Activated CD8-positive, alpha-beta memory T cell treated with anti-CD3 and anti-CD28 coated beads, Interleukin-2, amount 50 U/mL, for 24 hours (primary cell): ENCODE measurements at regions not wholly inside any gene's neighbourhood (a gene's known extent, or its start where the extent isn't known, plus 50 kb on each side); places are given as distances from the start of the nearest gene placed in this dataset.
"Not testable (repeated sequence)": the region's sequence is repeated elsewhere in the genome, so short reads cannot be mapped to it uniquely, and the experiment has no call there.

Source experiments
- DNase-seq: peaks from one replicate; pipeline ENCODE4 v3.0.0-alpha.2; 2020; ENCODE audit errors: extremely low read depth

- peak; percentile 10 for DNase-seq
Observed at GRCh38 chr13:24995225-24995804, 100.6 kb upstream of the PABPC3 start.

GRCh38 chr13:24997367-24997967, 98.5 kb upstream of the PABPC3 start:
- no peak for DNase-seq

- DNase-seq, result no peak
Observed at GRCh38 chr13:24998433-24998832, 97.5 kb upstream of the PABPC3 start.

GRCh38 chr13:25001476-25002206, 94.3 kb upstream of the PABPC3 start:
- no peak for DNase-seq

- not testable (repeated sequence) for DNase-seq
Observed at GRCh38 chr13:25002311-25002710, 93.6 kb upstream of the PABPC3 start.

- not testable (repeated sequence) for DNase-seq
Observed at GRCh38 chr13:25004489-25004888, 91.4 kb upstream of the PABPC3 start.

GRCh38 chr13:25005050-25005497, 90.9 kb upstream of the PABPC3 start:
- DNase-seq, result not testable (repeated sequence)

- DNase-seq, result not testable (repeated sequence)
Observed at GRCh38 chr13:25007389-25007788, 88.5 kb upstream of the PABPC3 start.

- DNase-seq, result not testable (repeated sequence)
Observed at GRCh38 chr13:25014398-25014973, 81.5 kb upstream of the PABPC3 start.

GRCh38 chr13:25017176-25017575, 78.8 kb upstream of the PABPC3 start:
- DNase-seq, result not testable (repeated sequence)

GRCh38 chr13:25017808-25018728, 77.9 kb upstream of the PABPC3 start:
- DNase-seq, result not testable (repeated sequence)

- no peak for DNase-seq
Observed at GRCh38 chr13:25018729-25019115, 77.2 kb upstream of the PABPC3 start.

- DNase-seq, result not testable (repeated sequence)
Observed at GRCh38 chr13:25019741-25020140, 76.2 kb upstream of the PABPC3 start.

GRCh38 chr13:25024175-25024574, 71.8 kb upstream of the PABPC3 start:
- DNase-seq, result no peak

GRCh38 chr13:25032160-25032559, 63.8 kb upstream of the PABPC3 start:
- DNase-seq, result no peak

- no peak for DNase-seq
Observed at GRCh38 chr13:25034173-25034572, 61.8 kb upstream of the PABPC3 start.

- no peak for DNase-seq
Observed at GRCh38 chr13:25037057-25037813, 58.7 kb upstream of the PABPC3 start.

- no peak for DNase-seq
Observed at GRCh38 chr13:25042151-25042865, 53.6 kb upstream of the PABPC3 start.

- DNase-seq, result no peak
Observed at GRCh38 chr13:25044071-25044470, 51.9 kb upstream of the PABPC3 start.
